SU-DHL-6 (cell line): ENCODE measurements at regions not wholly inside any gene's neighbourhood (a gene's known extent, or its start where the extent isn't known, plus 50 kb on each side); places are given as distances from the start of the nearest gene placed in this dataset.

Source experiments
- CTCF ChIP-seq: fragments of 200-600 bp; sonication (generic); IDR thresholded peaks from one replicate; pipeline ENCODE4 v1.5.1; 2017; ENCODE audit warnings: antibody characterized with exemption, mild to moderate bottlenecking, low read length, moderate library complexity; ENCODE audit not compliant: insufficient read depth, poor library complexity, severe bottlenecking
- EZH2phosphoT487 ChIP-seq: fragments of 200-600 bp; sonication (generic), shearing (Covaris generic); conservative IDR thresholded peaks from 2 replicates; pipeline ENCODE4 v1.6.1; 2018; ENCODE audit warnings: mild to moderate bottlenecking, antibody characterized with exemption, low read length, moderate library complexity, mixed read lengths

GRCh38 chr10:78768041-78768835 lies 300.5 kb upstream of the ZMIZ1 start:
- TF ChIP-seq CTCF (no peak), EZH2phosphoT487 (no peak)
